Activated CD4-positive, alpha-beta T cell treated with anti-CD3 and anti-CD28 coated beads, Interleukin-2, amount 10 ng/mL, durations not matched to agents 7 days and 5 days (primary cell): ENCODE measurements at regions not wholly inside any gene's neighbourhood (a gene's known extent, or its start where the extent isn't known, plus 50 kb on each side); places are given as distances from the start of the nearest gene placed in this dataset.

Experiments
- CTCF ChIA-PET: fragments of 350-600 bp; sonication (Branson Sonifier 250); formaldehyde crosslinking; loops from one replicate; lab custom pipeline; 2021; ENCODE audit warnings: antibody characterized with exemption; lab: Charles Lee
- POLR2A ChIA-PET: fragments of 350-600 bp; sonication (Branson Sonifier 250); formaldehyde crosslinking; loops from one replicate; lab custom pipeline; 2021; ENCODE audit warnings: antibody characterized with exemption; lab: Charles Lee
- DNase-seq: peaks from one replicate; pipeline ENCODE4 v3.0.0-alpha.2; 2020
- H3K27ac Mint-ChIP-seq: one replicate; pipeline ENCODE4 v1.8.0; 2021; ENCODE audit warnings: mild to moderate bottlenecking, moderate library complexity, mixed read lengths
- H3K27me3 Mint-ChIP-seq: one replicate; pipeline ENCODE4 v1.8.0; 2021; ENCODE audit warnings: mixed read lengths
- H3K36me3 Mint-ChIP-seq: one replicate; pipeline ENCODE4 v1.8.0; 2021; ENCODE audit warnings: low read depth, mixed read lengths
- H3K4me1 Mint-ChIP-seq: one replicate; pipeline ENCODE4 v1.8.0; 2021; ENCODE audit warnings: mixed read lengths
- H3K4me3 Mint-ChIP-seq: one replicate; pipeline ENCODE4 v1.8.0; 2021; ENCODE audit warnings: mild to moderate bottlenecking, moderate library complexity, mixed read lengths
- H3K9me3 Mint-ChIP-seq: one replicate; pipeline ENCODE4 v1.8.0; 2021; ENCODE audit warnings: mixed read lengths

- no peak for DNase-seq
- peaks cover 27% of the 10 kb centered on the region for H3K9me3 Mint-ChIP-seq
- ChIA-PET POLR2A (no interaction called here), CTCF (no interaction called here)
- no peaks in the 10 kb centered on the region for H3K27me3 Mint-ChIP-seq
- no peaks in the 10 kb centered on the region for H3K4me1 Mint-ChIP-seq
- H3K36me3 Mint-ChIP-seq, result peaks cover 2% of the 10 kb centered on the region
- H3K4me3 Mint-ChIP-seq, result no peak overlapping the region
- no peak overlapping the region for H3K27ac Mint-ChIP-seq
Observed at GRCh38 chr16:50441486-50442157, 72.8 kb upstream of the BRD7 start.

- CTCF ChIA-PET, result no interaction called here
- DNase-seq, result no peak
Observed at GRCh38 chr16:50440991-50441390, 72.2 kb upstream of the BRD7 start.

DNA sequence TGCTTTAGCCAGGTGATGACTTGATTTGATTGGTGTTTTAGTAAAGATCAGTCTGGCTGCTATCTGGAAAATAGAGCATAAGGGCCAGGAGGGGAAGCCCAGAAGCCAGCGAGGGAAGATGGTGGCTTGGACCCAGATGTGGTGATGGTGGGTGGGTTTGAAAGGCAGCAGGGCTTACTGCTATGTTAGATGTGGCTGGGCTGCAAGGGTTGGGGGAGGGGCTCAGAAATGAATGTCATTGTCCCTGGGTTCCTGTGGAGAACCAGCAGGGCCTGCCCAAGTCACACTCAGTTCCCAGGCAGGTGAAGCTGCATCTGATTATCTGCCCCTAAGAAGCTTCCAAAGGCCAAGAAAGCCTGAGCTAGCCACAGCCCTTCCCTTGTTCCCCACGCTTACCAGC is 71.7 kb upstream of the BRD7 start:
- peaks cover 27% of the 10 kb centered on the region for H3K9me3 Mint-ChIP-seq
- CTCF ChIA-PET, result no interaction called here
- H3K27me3 Mint-ChIP-seq, result no peaks in the 10 kb centered on the region
- peaks cover 2% of the 10 kb centered on the region for H3K36me3 Mint-ChIP-seq
- POLR2A ChIA-PET, result no interaction called here
- DNase-seq, result no peak
- H3K4me3 Mint-ChIP-seq, result no peak overlapping the region
- H3K4me1 Mint-ChIP-seq, result no peaks in the 10 kb centered on the region
- H3K27ac Mint-ChIP-seq, result no peak overlapping the region

More at GRCh38 chr16:50440991-50441390, 72.2 kb upstream of the BRD7 start:
- peaks cover 2% of the 10 kb centered on the region for H3K36me3 Mint-ChIP-seq
- no peaks in the 10 kb centered on the region for H3K27me3 Mint-ChIP-seq
- no peaks in the 10 kb centered on the region for H3K4me1 Mint-ChIP-seq
- peaks cover 27% of the 10 kb centered on the region for H3K9me3 Mint-ChIP-seq
- POLR2A ChIA-PET, result no interaction called here
- H3K4me3 Mint-ChIP-seq, result no peak overlapping the region
- H3K27ac Mint-ChIP-seq, result no peak overlapping the region

DNA sequence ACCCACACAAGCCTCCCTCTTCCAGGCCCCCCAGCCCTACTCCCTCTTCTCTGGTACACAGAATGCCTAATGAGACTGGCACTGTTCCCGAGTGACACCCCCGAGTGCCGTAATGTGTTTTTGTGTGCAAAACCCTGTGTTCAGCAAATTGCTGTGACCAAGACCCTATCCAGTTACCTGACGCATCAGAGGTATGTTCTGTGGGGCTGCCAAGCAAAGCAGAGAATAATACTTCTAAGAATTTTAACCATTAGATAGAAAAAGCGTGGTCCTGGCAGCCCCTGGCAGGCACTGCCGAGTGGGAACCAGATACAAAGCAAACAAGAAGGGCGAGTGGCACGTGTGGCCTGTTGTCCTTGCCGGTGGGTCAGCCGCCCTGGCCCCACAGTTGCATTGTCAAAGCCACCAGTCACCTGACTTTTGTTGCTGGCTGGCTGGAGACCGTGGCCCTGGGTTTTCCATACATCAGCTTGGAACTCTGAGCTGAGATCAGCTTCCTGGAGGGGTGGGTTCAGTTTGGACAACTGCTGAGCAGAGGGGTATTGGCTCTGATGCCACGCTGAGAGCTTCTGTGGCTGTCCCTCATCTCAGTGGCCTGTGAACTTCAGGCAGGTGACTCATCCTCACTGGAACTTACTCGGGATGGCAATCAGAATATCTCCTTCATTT is 69.1 kb upstream of the BRD7 start:
- H3K4me1 Mint-ChIP-seq, result no peaks in the 10 kb centered on the region
- DNase-seq, result no peak
- peaks cover 23% of the 10 kb centered on the region for H3K9me3 Mint-ChIP-seq
- POLR2A ChIA-PET, result no interaction called here
- peaks cover 2% of the 10 kb centered on the region for H3K36me3 Mint-ChIP-seq
- H3K4me3 Mint-ChIP-seq, result no peak overlapping the region
- no peak overlapping the region for H3K27ac Mint-ChIP-seq
- CTCF ChIA-PET, result no interaction called here
- H3K27me3 Mint-ChIP-seq, result no peaks in the 10 kb centered on the region

GRCh38 chr16:50436271-50436670 is 67.5 kb upstream of the BRD7 start:
- H3K4me3 Mint-ChIP-seq, result no peak overlapping the region
- peaks cover 2% of the 10 kb centered on the region for H3K36me3 Mint-ChIP-seq
- peaks cover 20% of the 10 kb centered on the region for H3K9me3 Mint-ChIP-seq
- peaks cover 13% of the 10 kb centered on the region for H3K27me3 Mint-ChIP-seq
- ChIA-PET POLR2A (no interaction called here), CTCF (interaction anchor here (0.9 kb wide), 1 partner anchor 370 kb away, joined by 3 read pairs; no protein-coding TSS in a partner anchor)
- no peak overlapping the region for H3K27ac Mint-ChIP-seq
- no peak for DNase-seq
- H3K4me1 Mint-ChIP-seq, result no peaks in the 10 kb centered on the region

- Mint-ChIP-seq H3K9me3 (peaks cover 14% of the 10 kb centered on the region), H3K4me3 (no peak overlapping the region), H3K36me3 (peaks cover 2% of the 10 kb centered on the region), H3K27me3 (peaks cover 13% of the 10 kb centered on the region), H3K4me1 (no peaks in the 10 kb centered on the region), H3K27ac (no peak overlapping the region)
- DNase-seq, result no peak
- POLR2A ChIA-PET, result no interaction called here
- CTCF ChIA-PET, result no interaction called here
Observed at GRCh38 chr16:50434872-50435478, 66.2 kb upstream of the BRD7 start.

DNA sequence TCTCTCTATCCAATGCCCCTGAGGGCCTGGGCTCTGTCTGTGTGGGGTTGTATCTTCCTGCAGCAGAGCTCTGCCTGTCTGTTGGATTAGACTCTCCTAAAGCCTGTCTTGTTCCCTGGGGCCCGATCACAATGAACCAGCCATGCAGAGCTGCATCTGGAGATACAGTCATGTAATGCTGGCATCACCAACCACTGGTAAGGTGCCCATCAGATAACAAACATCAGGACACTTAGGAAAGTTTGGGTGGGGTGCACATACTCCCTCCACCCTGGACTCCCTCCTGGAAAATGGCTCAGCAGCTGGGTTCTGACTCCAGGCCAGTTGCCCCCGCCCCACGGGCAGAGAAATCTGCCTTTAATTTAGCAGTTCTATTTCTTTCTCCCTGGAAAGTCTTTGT is 61.3 kb upstream of the BRD7 start:
- Mint-ChIP-seq H3K4me3 (no peak overlapping the region), H3K36me3 (no peaks in the 10 kb centered on the region), H3K4me1 (no peaks in the 10 kb centered on the region), H3K27me3 (peaks cover 13% of the 10 kb centered on the region), H3K27ac (no peak overlapping the region), H3K9me3 (no peaks in the 10 kb centered on the region)
- CTCF ChIA-PET, result no interaction called here
- DNase-seq, result no peak
- POLR2A ChIA-PET, result no interaction called here

- no peaks in the 10 kb centered on the region for H3K9me3 Mint-ChIP-seq
- H3K36me3 Mint-ChIP-seq, result no peaks in the 10 kb centered on the region
- H3K4me3 Mint-ChIP-seq, result no peak overlapping the region
- ChIA-PET POLR2A (no interaction called here), CTCF (no interaction called here)
- DNase-seq, result no peak
- no peaks in the 10 kb centered on the region for H3K4me1 Mint-ChIP-seq
- H3K27ac Mint-ChIP-seq, result no peak overlapping the region
- H3K27me3 Mint-ChIP-seq, result peaks cover 15% of the 10 kb centered on the region
Observed at GRCh38 chr16:50428742-50429141, 60.0 kb upstream of the BRD7 start.

DNA sequence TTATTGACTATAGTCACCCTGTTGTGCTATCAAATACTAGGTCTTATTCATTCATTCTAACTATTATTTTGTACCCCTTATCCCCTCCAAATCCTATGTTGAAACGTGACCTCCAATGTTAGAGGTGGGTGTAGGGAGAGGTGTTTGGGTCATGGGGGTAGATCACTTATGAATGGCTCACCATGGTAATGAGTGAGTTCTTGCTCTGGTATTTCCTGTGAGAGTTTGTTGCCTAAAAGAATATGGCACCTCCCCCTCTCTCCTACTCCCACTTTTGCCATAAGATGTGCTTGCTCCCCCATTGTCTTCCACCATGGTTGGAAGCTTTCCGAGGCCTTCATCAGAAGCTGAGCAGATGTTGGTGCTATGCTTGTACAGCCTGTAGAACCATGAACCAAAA is 59.3 kb upstream of the BRD7 start:
- Mint-ChIP-seq H3K9me3 (no peaks in the 10 kb centered on the region), H3K27ac (no peak overlapping the region), H3K4me1 (no peaks in the 10 kb centered on the region), H3K4me3 (no peak overlapping the region), H3K36me3 (no peaks in the 10 kb centered on the region), H3K27me3 (peaks cover 15% of the 10 kb centered on the region)
- POLR2A ChIA-PET, result no interaction called here
- CTCF ChIA-PET, result no interaction called here
- DNase-seq, result no peak

DNA sequence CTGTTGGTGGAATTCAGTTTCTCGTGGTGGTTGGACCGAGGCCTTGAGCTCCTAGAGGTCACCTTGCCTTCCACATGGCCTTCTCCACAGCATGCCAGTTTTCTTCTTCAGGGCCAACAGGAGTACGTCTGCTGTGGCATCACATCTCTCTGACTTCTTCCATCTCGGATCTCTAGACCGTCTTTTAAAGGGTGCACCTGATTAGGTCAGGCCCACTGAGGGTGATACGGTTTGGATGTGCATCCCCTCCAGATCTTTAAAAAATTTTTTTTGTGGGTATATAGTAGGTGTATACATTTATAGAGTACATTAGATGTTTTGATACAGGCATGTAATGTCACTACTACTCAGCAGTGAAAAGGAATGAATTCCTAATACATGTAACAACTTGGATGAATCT is 58.3 kb upstream of the BRD7 start:
- Mint-ChIP-seq H3K9me3 (no peaks in the 10 kb centered on the region), H3K4me1 (no peaks in the 10 kb centered on the region), H3K27ac (no peak overlapping the region), H3K36me3 (no peaks in the 10 kb centered on the region), H3K27me3 (peaks cover 8% of the 10 kb centered on the region), H3K4me3 (no peak overlapping the region)
- CTCF ChIA-PET, result no interaction called here
- DNase-seq, result no peak
- POLR2A ChIA-PET, result no interaction called here

GRCh38 chr16:50425648-50426047 is 56.9 kb upstream of the BRD7 start:
- ChIA-PET CTCF (interaction anchor here (0.8 kb wide), 1 partner anchor 30 kb away, joined by 4 read pairs; no protein-coding TSS in a partner anchor), POLR2A (no interaction called here)

GRCh38 chr16:50425044-50425443 is 56.3 kb upstream of the BRD7 start:
- Mint-ChIP-seq H3K27me3 (peaks cover 2% of the 10 kb centered on the region), H3K4me3 (no peak overlapping the region), H3K36me3 (no peaks in the 10 kb centered on the region), H3K27ac (no peak overlapping the region), H3K9me3 (peaks cover 8% of the 10 kb centered on the region), H3K4me1 (no peaks in the 10 kb centered on the region)
- no peak for DNase-seq
- CTCF ChIA-PET, result interaction anchor here (0.8 kb wide), 1 partner anchor 31 kb away, joined by 4 read pairs; no protein-coding TSS in a partner anchor
- POLR2A ChIA-PET, result no interaction called here

More at GRCh38 chr16:50425648-50426047, 56.9 kb upstream of the BRD7 start:
- no peaks in the 10 kb centered on the region for H3K4me1 Mint-ChIP-seq
- H3K27ac Mint-ChIP-seq, result no peak overlapping the region
- DNase-seq, result no peak
- peaks cover 5% of the 10 kb centered on the region for H3K9me3 Mint-ChIP-seq
- peaks cover 2% of the 10 kb centered on the region for H3K27me3 Mint-ChIP-seq
- no peaks in the 10 kb centered on the region for H3K36me3 Mint-ChIP-seq
- H3K4me3 Mint-ChIP-seq, result no peak overlapping the region

DNA sequence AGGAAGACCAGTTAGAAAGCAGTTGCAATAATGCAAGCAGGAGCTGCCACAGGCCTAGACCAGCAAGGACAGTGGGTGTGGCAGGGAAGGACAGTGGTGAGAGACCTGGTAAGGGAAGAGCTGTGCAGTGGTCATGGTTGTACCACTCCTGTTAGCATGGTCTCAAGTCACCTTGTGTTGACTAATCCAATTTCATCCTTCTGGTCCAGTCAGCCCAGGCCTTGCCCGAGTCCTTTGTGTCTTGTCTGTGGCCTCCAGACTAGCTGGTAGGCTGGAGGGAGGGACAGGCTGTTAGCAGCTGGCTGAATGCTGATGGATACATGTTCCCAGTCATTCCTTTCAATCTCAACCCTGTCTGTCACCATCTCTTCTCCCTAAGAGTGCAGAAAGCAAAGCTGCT is 54.1 kb upstream of the BRD7 start:
- Mint-ChIP-seq H3K9me3 (peaks cover 17% of the 10 kb centered on the region), H3K27ac (no peak overlapping the region), H3K4me1 (no peaks in the 10 kb centered on the region), H3K4me3 (no peak overlapping the region), H3K36me3 (peaks cover 5% of the 10 kb centered on the region), H3K27me3 (peaks cover 12% of the 10 kb centered on the region)
- DNase-seq, result no peak
- POLR2A ChIA-PET, result no interaction called here
- CTCF ChIA-PET, result no interaction called here
